NT2/D1 (cell line): ENCODE measurements at regions not wholly inside any gene's neighbourhood (a gene's known extent, or its start where the extent isn't known, plus 50 kb on each side); places are given as distances from the start of the nearest gene placed in this dataset.

Source experiments
- DNase-seq: peaks from one replicate; pipeline ENCODE4 v3.0.0-alpha.2; 2011; ENCODE audit warnings: low read depth, low spot score
- H3K27me3 ChIP-seq: 2 replicates; pipeline ENCODE4 v1.6.0; 2011; ENCODE audit warnings: mild to moderate bottlenecking; ENCODE audit not compliant: insufficient read length, insufficient read depth
- H3K36me3 ChIP-seq: 2 replicates; pipeline ENCODE4 v1.6.1; 2011; ENCODE audit warnings: mild to moderate bottlenecking, low read length, mixed read lengths; ENCODE audit not compliant: insufficient read depth, insufficient read length
- H3K4me1 ChIP-seq: 2 replicates; pipeline ENCODE4 v1.5.1; 2011; ENCODE audit not compliant: insufficient read depth, insufficient read length
- H3K4me3 ChIP-seq: 2 replicates; pipeline ENCODE4 v1.5.1; 2011; ENCODE audit warnings: low read depth; ENCODE audit not compliant: insufficient read length
- H3K9ac ChIP-seq: 2 replicates; pipeline ENCODE4 v1.6.0; 2011; ENCODE audit warnings: low read depth; ENCODE audit not compliant: insufficient read length
- H3K9me3 ChIP-seq: 2 replicates; pipeline ENCODE4 v1.5.1; 2011; ENCODE audit warnings: mild to moderate bottlenecking, low read length; ENCODE audit not compliant: insufficient read depth
- SUZ12 ChIP-seq: IDR thresholded peaks from 2 replicates; pipeline ENCODE4 v1.6.1; 2011; ENCODE audit not compliant: insufficient read length, insufficient read depth; ENCODE audit errors: extremely low read depth
- YY1 ChIP-seq: IDR thresholded peaks from 2 replicates; pipeline ENCODE4 v1.6.1; 2011; ENCODE audit not compliant: insufficient read length, insufficient read depth
- ZNF274 ChIP-seq: IDR thresholded peaks from 2 replicates; pipeline ENCODE4 v1.6.1; 2011; ENCODE audit warnings: mild to moderate bottlenecking, low read depth, low read length

GRCh38 chr22:49238181-49239141 is 589.2 kb downstream of the BRD1 start:
- Histone ChIP-seq H3K4me3 (no peak overlapping the region), H3K9ac (no peak overlapping the region), H3K9me3 (no peaks in the 10 kb centered on the region), H3K27me3 (no peaks in the 10 kb centered on the region), H3K36me3 (no peaks in the 10 kb centered on the region), H3K4me1 (peaks cover 5% of the 10 kb centered on the region)
- no peak for DNase-seq
- TF ChIP-seq YY1 (no peak), ZNF274 (no peak), SUZ12 (no peak)

- H3K9me3 ChIP-seq, result no peaks in the 10 kb centered on the region
- no peaks in the 10 kb centered on the region for H3K36me3 ChIP-seq
- H3K27me3 ChIP-seq, result no peaks in the 10 kb centered on the region
- TF ChIP-seq YY1 (no peak), ZNF274 (no peak), SUZ12 (no peak)
- no peak for DNase-seq
- H3K9ac ChIP-seq, result no peak overlapping the region
- H3K4me1 ChIP-seq, result peaks cover 5% of the 10 kb centered on the region
- no peak overlapping the region for H3K4me3 ChIP-seq
These were observed 590.0 kb downstream of the BRD1 start for GRCh38 chr22:49237703-49238102.

GRCh38 chr22:49237279-49237678 is 590.4 kb downstream of the BRD1 start:
- no peak for DNase-seq
- Histone ChIP-seq H3K9ac (no peak overlapping the region), H3K36me3 (no peaks in the 10 kb centered on the region), H3K9me3 (no peaks in the 10 kb centered on the region), H3K4me1 (peaks cover 5% of the 10 kb centered on the region), H3K4me3 (no peak overlapping the region), H3K27me3 (no peaks in the 10 kb centered on the region)
- TF ChIP-seq SUZ12 (no peak), YY1 (no peak), ZNF274 (no peak)

- no peaks in the 10 kb centered on the region for H3K36me3 ChIP-seq
- no peak overlapping the region for H3K4me3 ChIP-seq
- DNase-seq, result no peak
These were observed 591.1 kb downstream of the BRD1 start for GRCh38 chr22:49236541-49237075.

GRCh38 chr22:49235463-49236300 is 592.0 kb downstream of the BRD1 start:
- no peaks in the 10 kb centered on the region for H3K9me3 ChIP-seq
- DNase-seq, result no peak
- no peak overlapping the region for H3K9ac ChIP-seq
- no peaks in the 10 kb centered on the region for H3K36me3 ChIP-seq
- TF ChIP-seq SUZ12 (no peak), YY1 (no peak), ZNF274 (no peak)
- H3K27me3 ChIP-seq, result no peaks in the 10 kb centered on the region
- peaks cover 5% of the 10 kb centered on the region for H3K4me1 ChIP-seq
- no peak overlapping the region for H3K4me3 ChIP-seq

More at GRCh38 chr22:49236541-49237075, 591.1 kb downstream of the BRD1 start:
- H3K9me3 ChIP-seq, result no peaks in the 10 kb centered on the region
- no peak overlapping the region for H3K9ac ChIP-seq
- no peaks in the 10 kb centered on the region for H3K27me3 ChIP-seq
- no peak for TF ChIP-seq SUZ12
- no peak for TF ChIP-seq YY1
- no peak for TF ChIP-seq ZNF274
- peaks cover 5% of the 10 kb centered on the region for H3K4me1 ChIP-seq

- no peak for DNase-seq
- TF ChIP-seq ZNF274 (no peak), SUZ12 (no peak), YY1 (no peak)
- Histone ChIP-seq H3K36me3 (no peaks in the 10 kb centered on the region), H3K4me1 (peaks cover 5% of the 10 kb centered on the region), H3K4me3 (no peak overlapping the region), H3K9ac (no peak overlapping the region), H3K9me3 (no peaks in the 10 kb centered on the region), H3K27me3 (no peaks in the 10 kb centered on the region)
These were observed 593.2 kb downstream of the BRD1 start for GRCh38 chr22:49234459-49234858.
